Calu3 (cell line): ENCODE measurements at regions not wholly inside any gene's neighbourhood (a gene's known extent, or its start where the extent isn't known, plus 50 kb on each side); places are given as distances from the start of the nearest gene placed in this dataset.
"Not testable (repeated sequence)": the region's sequence is repeated elsewhere in the genome, so short reads cannot be mapped to it uniquely, and the experiment has no call there.

Source experiments
- BruUV-seq: library from RNA; stranded (reverse); fragments of 400-500 nt; replicated peaks from 2 replicates; lab custom pipeline; 2021; lab: Mats Ljungman, UMichigan
- CTCF ChIA-PET: fragments of 300-600 bp; sonication (Branson Sonifier 250); formaldehyde crosslinking; loops from one replicate; lab custom pipeline; 2022; ENCODE audit warnings: antibody characterized with exemption; lab: Charles Lee
- DNase-seq: peaks from one replicate; pipeline ENCODE4 v3.0.0; 2022
- H3K27ac Mint-ChIP-seq: one replicate; pipeline ENCODE4 v1.8.0; 2022; ENCODE audit warnings: mixed read lengths; ENCODE audit not compliant: unreplicated experiment
- H3K27me3 Mint-ChIP-seq: one replicate; pipeline ENCODE4 v1.8.0; 2022; ENCODE audit warnings: mixed read lengths; ENCODE audit not compliant: unreplicated experiment
- H3K36me3 Mint-ChIP-seq: one replicate; pipeline ENCODE4 v1.8.0; 2022; ENCODE audit warnings: mild to moderate bottlenecking, moderate library complexity, mixed read lengths; ENCODE audit not compliant: insufficient read depth, unreplicated experiment
- H3K4me1 Mint-ChIP-seq: one replicate; pipeline ENCODE4 v1.8.0; 2022; ENCODE audit warnings: mild to moderate bottlenecking, low read depth, mixed read lengths; ENCODE audit not compliant: unreplicated experiment
- H3K4me3 Mint-ChIP-seq: one replicate; pipeline ENCODE4 v1.8.0; 2022; ENCODE audit warnings: mild to moderate bottlenecking, low read depth, moderate library complexity, mixed read lengths; ENCODE audit not compliant: unreplicated experiment
- H3K9me3 Mint-ChIP-seq: one replicate; pipeline ENCODE4 v1.8.0; 2022; ENCODE audit warnings: low read depth, mixed read lengths; ENCODE audit not compliant: unreplicated experiment
- intact Hi-C: fragments of 100-400 bp; cut with micrococcal nuclease; formaldehyde crosslinking; loops from one replicate; pipeline ENCODE4 v1.10.0; 2022; ENCODE audit not compliant: unreplicated experiment
- TF ChIP-seq, protein P1 (sequence below): fragments of 200-600 bp; IDR thresholded peaks from one replicate; pipeline ENCODE4 v1.8.0; 2022; ENCODE audit warnings: antibody characterized with exemption; ENCODE audit not compliant: unreplicated experiment

DNA sequence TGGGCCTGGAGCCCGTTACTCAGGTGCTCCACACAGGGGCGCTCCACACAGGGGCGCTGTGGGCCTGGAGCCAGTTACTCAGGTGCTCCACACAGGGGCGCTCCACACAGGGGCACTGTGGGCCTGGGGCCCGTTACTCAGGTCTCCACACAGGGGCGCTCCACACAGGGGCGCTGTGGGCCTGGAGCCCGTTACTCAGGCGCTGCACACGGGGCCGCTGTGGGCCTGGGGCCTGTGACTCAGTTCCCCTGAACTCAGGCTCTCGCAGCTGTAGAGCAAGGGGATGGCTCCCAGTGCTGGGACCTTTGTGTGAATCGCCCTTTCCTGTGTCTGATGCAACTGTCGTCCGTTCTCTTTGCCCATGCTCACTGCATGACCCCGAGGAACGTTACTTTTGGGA lies 262.0 kb downstream of the THBS2 start:
- H3K27ac Mint-ChIP-seq, intact Hi-C loops, H3K4me3 Mint-ChIP-seq, H3K27me3 Mint-ChIP-seq, CTCF ChIA-PET, H3K36me3 Mint-ChIP-seq, H3K4me1 Mint-ChIP-seq, BruUV-seq, DNase-seq, H3K9me3 Mint-ChIP-seq: not testable (repeated sequence)
- TF ChIP-seq, protein P1, sequence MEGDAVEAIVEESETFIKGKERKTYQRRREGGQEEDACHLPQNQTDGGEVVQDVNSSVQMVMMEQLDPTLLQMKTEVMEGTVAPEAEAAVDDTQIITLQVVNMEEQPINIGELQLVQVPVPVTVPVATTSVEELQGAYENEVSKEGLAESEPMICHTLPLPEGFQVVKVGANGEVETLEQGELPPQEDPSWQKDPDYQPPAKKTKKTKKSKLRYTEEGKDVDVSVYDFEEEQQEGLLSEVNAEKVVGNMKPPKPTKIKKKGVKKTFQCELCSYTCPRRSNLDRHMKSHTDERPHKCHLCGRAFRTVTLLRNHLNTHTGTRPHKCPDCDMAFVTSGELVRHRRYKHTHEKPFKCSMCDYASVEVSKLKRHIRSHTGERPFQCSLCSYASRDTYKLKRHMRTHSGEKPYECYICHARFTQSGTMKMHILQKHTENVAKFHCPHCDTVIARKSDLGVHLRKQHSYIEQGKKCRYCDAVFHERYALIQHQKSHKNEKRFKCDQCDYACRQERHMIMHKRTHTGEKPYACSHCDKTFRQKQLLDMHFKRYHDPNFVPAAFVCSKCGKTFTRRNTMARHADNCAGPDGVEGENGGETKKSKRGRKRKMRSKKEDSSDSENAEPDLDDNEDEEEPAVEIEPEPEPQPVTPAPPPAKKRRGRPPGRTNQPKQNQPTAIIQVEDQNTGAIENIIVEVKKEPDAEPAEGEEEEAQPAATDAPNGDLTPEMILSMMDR, result peak; percentile 5

DNA sequence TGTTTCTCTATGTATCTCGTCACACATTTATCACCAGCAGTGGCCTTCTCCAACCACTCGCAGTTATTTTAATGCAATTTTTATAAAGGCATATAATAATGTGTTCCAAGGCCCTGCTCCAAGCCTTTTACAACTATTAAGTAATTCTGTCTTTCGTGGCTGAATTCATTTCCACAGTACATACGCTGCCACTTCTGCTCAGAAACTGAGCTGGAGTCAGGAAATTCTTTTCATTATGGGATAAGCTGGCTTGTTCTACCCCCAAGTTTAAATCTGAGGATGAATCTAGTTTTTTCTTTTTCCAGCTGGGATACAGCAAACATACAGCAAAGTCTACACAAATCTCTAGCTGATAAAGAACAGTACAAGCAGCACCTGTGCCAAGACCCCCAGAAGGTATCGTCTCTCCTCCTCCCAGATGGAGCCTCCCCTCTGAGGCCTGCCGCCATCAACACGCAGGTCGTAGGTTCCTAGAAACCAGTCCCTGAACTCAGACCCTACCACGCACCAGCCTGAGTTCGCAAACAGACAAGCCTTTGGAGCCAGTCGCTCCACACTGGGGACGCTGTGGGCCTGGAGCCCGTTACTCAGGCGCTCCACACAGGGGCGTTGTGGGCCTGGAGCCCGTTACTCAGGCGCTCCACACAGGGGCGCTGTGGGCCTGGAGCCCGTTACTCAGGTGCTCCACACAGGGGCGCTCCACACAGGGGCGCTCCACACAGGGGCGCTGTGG lies 263.5 kb downstream of the THBS2 start:
- intact Hi-C loops, result no loop called here
- BruUV-seq, result no TSS peak
- Mint-ChIP-seq H3K36me3 (no peaks in the 10 kb centered on the region), H3K9me3 (peaks cover 3% of the 10 kb centered on the region), H3K27ac (no peak overlapping the region), H3K4me3 (no peak overlapping the region), H3K4me1 (no peaks in the 10 kb centered on the region), H3K27me3 (no peaks in the 10 kb centered on the region)
- CTCF ChIA-PET, result no interaction called here
- TF ChIP-seq, protein P1, result no peak
- no peak for DNase-seq

- H3K27ac Mint-ChIP-seq, result no peak overlapping the region
- no peaks in the 10 kb centered on the region for H3K36me3 Mint-ChIP-seq
- CTCF ChIA-PET, result no interaction called here
- H3K4me1 Mint-ChIP-seq, result no peaks in the 10 kb centered on the region
- no peaks in the 10 kb centered on the region for H3K27me3 Mint-ChIP-seq
- DNase-seq, result no peak
- no peak overlapping the region for H3K4me3 Mint-ChIP-seq
- peaks cover 3% of the 10 kb centered on the region for H3K9me3 Mint-ChIP-seq
- no TSS peak for BruUV-seq
- intact Hi-C loops, result no loop called here
- TF ChIP-seq, protein P1, result no peak
These were observed 264.2 kb downstream of the THBS2 start for GRCh38 chr6:168989421-168989820.

DNA sequence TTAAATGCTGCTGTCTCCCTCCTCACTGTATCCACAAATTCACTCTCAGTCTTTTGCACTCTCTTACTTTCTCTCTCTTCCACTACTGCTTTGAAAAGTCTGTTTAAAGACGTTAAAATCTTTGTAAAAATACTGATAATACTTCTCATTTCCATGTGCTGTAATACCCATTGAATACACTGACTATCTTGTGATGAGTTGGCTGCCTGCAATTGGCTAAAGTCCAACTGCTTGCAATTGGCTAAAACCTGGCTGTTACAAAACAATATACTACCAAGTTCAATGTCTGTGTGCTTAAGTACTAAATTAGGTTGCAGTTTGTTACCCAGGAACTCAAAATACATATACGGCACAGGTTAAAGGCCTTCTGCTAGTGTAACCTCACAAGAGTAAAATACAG lies 264.8 kb downstream of the THBS2 start:
- no TSS peak for BruUV-seq
- H3K4me3 Mint-ChIP-seq, result no peak overlapping the region
- H3K27me3 Mint-ChIP-seq, result no peaks in the 10 kb centered on the region
- H3K9me3 Mint-ChIP-seq, result peaks cover 3% of the 10 kb centered on the region
- H3K36me3 Mint-ChIP-seq, result no peaks in the 10 kb centered on the region
- TF ChIP-seq, protein P1, result no peak
- H3K27ac Mint-ChIP-seq, result no peak overlapping the region
- intact Hi-C loops, result no loop called here
- DNase-seq, result no peak
- H3K4me1 Mint-ChIP-seq, result no peaks in the 10 kb centered on the region
- CTCF ChIA-PET, result no interaction called here
